ENCODE measurements at regions not wholly inside any gene's neighbourhood (a gene's known extent, or its start where the extent isn't known, plus 50 kb on each side); places are given as distances from the start of the nearest gene placed in this dataset.

- DNase-seq (ENCODE audit: extremely low spot score), result no peak
- POLR2A ChIA-PET, result no interaction called here
- TF ChIP-seq, protein P1, sequence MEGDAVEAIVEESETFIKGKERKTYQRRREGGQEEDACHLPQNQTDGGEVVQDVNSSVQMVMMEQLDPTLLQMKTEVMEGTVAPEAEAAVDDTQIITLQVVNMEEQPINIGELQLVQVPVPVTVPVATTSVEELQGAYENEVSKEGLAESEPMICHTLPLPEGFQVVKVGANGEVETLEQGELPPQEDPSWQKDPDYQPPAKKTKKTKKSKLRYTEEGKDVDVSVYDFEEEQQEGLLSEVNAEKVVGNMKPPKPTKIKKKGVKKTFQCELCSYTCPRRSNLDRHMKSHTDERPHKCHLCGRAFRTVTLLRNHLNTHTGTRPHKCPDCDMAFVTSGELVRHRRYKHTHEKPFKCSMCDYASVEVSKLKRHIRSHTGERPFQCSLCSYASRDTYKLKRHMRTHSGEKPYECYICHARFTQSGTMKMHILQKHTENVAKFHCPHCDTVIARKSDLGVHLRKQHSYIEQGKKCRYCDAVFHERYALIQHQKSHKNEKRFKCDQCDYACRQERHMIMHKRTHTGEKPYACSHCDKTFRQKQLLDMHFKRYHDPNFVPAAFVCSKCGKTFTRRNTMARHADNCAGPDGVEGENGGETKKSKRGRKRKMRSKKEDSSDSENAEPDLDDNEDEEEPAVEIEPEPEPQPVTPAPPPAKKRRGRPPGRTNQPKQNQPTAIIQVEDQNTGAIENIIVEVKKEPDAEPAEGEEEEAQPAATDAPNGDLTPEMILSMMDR (IDR thresholded peaks at IDR 0.05; ENCODE audit: control extremely low read depth, extremely low read depth, low read depth, missing control alignments), result no peak
- CTCF ChIA-PET, result no interaction called here
Observed at GRCh38 chr3:45322616-45323015, 65.8 kb upstream of the LARS2 start.

DNA sequence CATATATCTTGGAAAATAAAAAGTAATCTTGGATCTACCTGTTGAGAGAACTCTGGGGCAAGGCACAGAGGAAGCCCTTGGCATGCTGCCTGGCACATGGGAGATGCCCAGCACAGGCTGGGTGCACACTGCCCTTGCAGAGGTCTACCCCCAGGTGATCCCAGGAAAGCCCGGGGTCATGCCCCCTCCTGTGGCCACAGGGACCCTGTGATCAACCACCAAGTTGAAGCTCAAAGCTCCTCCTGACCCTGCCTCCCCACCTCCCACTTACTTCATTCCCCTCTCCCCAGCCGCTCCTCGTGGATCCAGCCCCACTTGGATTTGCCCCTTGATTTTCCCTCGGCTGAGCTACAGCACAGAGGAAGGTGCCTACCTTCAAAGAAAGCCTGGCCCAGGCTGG, 62.7 kb upstream of the LARS2 start:
- POLR2A ChIA-PET, result no interaction called here
- TF ChIP-seq, protein P1 (IDR thresholded peaks at IDR 0.05; ENCODE audit: control extremely low read depth, extremely low read depth, low read depth, missing control alignments), result no peak
- CTCF ChIA-PET, result no interaction called here
- DNase-seq (ENCODE audit: extremely low spot score), result no peak

- ChIA-PET CTCF (interaction anchor here (0.7 kb wide), 1 partner anchor 10 kb away, joined by 3 read pairs; no protein-coding TSS in a partner anchor), POLR2A (no interaction called here)
- TF ChIP-seq, protein P1 (IDR thresholded peaks at IDR 0.05; ENCODE audit: control extremely low read depth, extremely low read depth, low read depth, missing control alignments), result no peak
- no peak for DNase-seq (ENCODE audit: extremely low spot score)
Observed at GRCh38 chr3:45329761-45330305, 58.5 kb upstream of the LARS2 start.

GRCh38 chr3:45330510-45331295, 57.7 kb upstream of the LARS2 start:
- POLR2A ChIA-PET, result no interaction called here
- DNase-seq (ENCODE audit: extremely low spot score), result no peak
- CTCF ChIA-PET, result interaction anchor here (0.7 to 1.1 kb wide), 2 partner anchors 9 to 290 kb away, joined by 3 read pairs; no protein-coding TSS in a partner anchor
- TF ChIP-seq, protein P1 (IDR thresholded peaks at IDR 0.05; ENCODE audit: control extremely low read depth, extremely low read depth, low read depth, missing control alignments), result no peak

DNA sequence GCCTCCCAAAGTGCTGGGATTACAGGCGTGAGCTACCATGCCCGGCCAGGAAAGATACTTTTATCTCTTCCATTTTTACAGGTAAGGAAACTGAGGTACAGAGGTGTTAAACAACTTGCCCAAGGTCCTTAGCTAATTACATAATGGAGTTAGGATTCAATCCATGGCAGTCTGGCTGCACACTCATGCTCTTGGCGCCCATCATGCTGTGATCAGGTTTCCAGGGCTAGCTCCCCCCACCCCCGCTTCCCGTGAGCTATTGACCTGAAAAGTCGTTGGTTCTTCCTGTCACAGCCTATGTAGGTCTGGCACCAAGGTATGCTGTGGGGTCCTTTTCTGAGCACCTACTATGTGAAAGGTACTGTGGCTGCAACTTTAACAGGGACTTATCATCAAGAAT, 55.9 kb upstream of the LARS2 start:
- no peak for DNase-seq (ENCODE audit: extremely low spot score)
- POLR2A ChIA-PET, result no interaction called here
- TF ChIP-seq, protein P1 (IDR thresholded peaks at IDR 0.05; ENCODE audit: control extremely low read depth, extremely low read depth, low read depth, missing control alignments), result no peak
- CTCF ChIA-PET, result interaction anchor here (1.2 kb wide), 1 partner anchor 13 kb away, joined by 3 read pairs; no protein-coding TSS in a partner anchor

DNA sequence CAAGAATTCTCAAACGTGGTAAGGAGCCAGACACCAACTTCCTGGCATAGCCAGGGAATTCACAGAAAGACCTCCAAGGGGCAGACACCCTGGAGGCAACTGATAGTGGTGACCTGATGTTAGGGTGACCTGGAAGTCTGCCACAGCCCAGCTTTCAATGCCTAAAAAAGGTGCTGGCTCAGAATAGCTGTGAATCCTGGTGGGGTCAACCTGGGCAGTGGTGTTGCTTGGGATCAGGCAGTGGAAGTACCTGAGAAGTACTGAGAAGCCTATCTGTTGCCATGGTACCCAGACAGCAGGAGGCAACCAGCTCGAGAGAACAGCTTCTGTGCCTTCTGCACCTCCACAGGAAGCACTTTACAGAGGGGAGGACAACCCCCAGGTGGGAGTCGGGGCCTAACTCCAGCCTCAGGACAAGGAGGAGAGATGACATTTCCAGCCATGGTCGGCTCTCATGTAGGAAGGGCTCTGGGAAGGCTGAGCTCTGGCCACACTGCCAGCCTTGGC, 55.4 kb upstream of the LARS2 start:
- no peak for DNase-seq (ENCODE audit: extremely low spot score)
- TF ChIP-seq, protein P1 (IDR thresholded peaks at IDR 0.05; ENCODE audit: control extremely low read depth, extremely low read depth, low read depth, missing control alignments), result no peak
- POLR2A ChIA-PET, result no interaction called here
- CTCF ChIA-PET, result interaction anchor here (1.2 kb wide), 1 partner anchor 13 kb away, joined by 3 read pairs; no protein-coding TSS in a partner anchor
